ENCODE measurements at regions not wholly inside any gene's neighbourhood (a gene's known extent, or its start where the extent isn't known, plus 50 kb on each side); places are given as distances from the start of the nearest gene placed in this dataset.

- Histone ChIP-seq H4K20me1 (ENCODE audit: insufficient read depth, low read length, poor library complexity, severe bottlenecking) (no peaks in the 10 kb centered on the region), H3K9me2 (replicated peaks; ENCODE audit: low read depth, low read length) (no peaks in the 10 kb centered on the region), H3K9ac (ENCODE audit: low read depth, low read length, poor library complexity, severe bottlenecking) (no peak overlapping the region), H3K27me3 (ENCODE audit: insufficient read depth, low read length, poor library complexity, severe bottlenecking) (no peaks in the 10 kb centered on the region), H3K4me3 (ENCODE audit: low read length, poor library complexity, severe bottlenecking) (no peak overlapping the region), H3K4me1 (ENCODE audit: insufficient read depth, low read length, poor library complexity, severe bottlenecking) (no peaks in the 10 kb centered on the region), H3K4me2 (ENCODE audit: low read depth, low read length, poor library complexity, severe bottlenecking) (no peak overlapping the region), H3K9me3 (ENCODE audit: insufficient read depth, low read depth, low read length) (peaks cover 9% of the 10 kb centered on the region; the same call in 1 of the 2 replicates), H3K79me2 (ENCODE audit: insufficient read depth, low read length) (no peaks in the 10 kb centered on the region), H2AFZ (ENCODE audit: low read length) (no peak overlapping the region), H3K36me3 (ENCODE audit: insufficient read depth, low read length) (no peaks in the 10 kb centered on the region), H3F3A (ENCODE audit: low read depth) (no peaks in the 10 kb centered on the region)
- TF ChIP-seq CTCF (conservative IDR thresholded peaks at IDR 0.05; ENCODE audit: low read length): no peak
- TF ChIP-seq EZH2phosphoT487 (IDR thresholded peaks at IDR 0.05; ENCODE audit: borderline replicate concordance): no peak
These were observed 82.1 kb upstream of the BANK1 start for GRCh38 chr4:101708293-101709039.

GRCh38 chr4:101707596-101707995, 82.9 kb upstream of the BANK1 start:
- TF ChIP-seq CTCF (conservative IDR thresholded peaks at IDR 0.05; ENCODE audit: low read length) (no peak), EZH2phosphoT487 (IDR thresholded peaks at IDR 0.05; ENCODE audit: borderline replicate concordance) (no peak)
- peaks cover 9% of the 10 kb centered on the region; the same call in 1 of the 2 replicates for H3K9me3 ChIP-seq (ENCODE audit: insufficient read depth, low read depth, low read length)
- no peak overlapping the region for H3K4me3 ChIP-seq (ENCODE audit: low read length, poor library complexity, severe bottlenecking)
- no peak overlapping the region for H3K4me2 ChIP-seq (ENCODE audit: low read depth, low read length, poor library complexity, severe bottlenecking)
- H3K36me3 ChIP-seq (ENCODE audit: insufficient read depth, low read length): no peaks in the 10 kb centered on the region
- H3K79me2 ChIP-seq (ENCODE audit: insufficient read depth, low read length): no peaks in the 10 kb centered on the region
- no peak overlapping the region for H2AFZ ChIP-seq (ENCODE audit: low read length)
- no peaks in the 10 kb centered on the region for H3F3A ChIP-seq (ENCODE audit: low read depth)
- no peaks in the 10 kb centered on the region for H3K4me1 ChIP-seq (ENCODE audit: insufficient read depth, low read length, poor library complexity, severe bottlenecking)
- H3K9me2 ChIP-seq (replicated peaks; ENCODE audit: low read depth, low read length): no peaks in the 10 kb centered on the region
- H3K9ac ChIP-seq (ENCODE audit: low read depth, low read length, poor library complexity, severe bottlenecking): no peak overlapping the region
- H3K27me3 ChIP-seq (ENCODE audit: insufficient read depth, low read length, poor library complexity, severe bottlenecking): no peaks in the 10 kb centered on the region
- H4K20me1 ChIP-seq (ENCODE audit: insufficient read depth, low read length, poor library complexity, severe bottlenecking): no peaks in the 10 kb centered on the region

GRCh38 chr4:101706535-101707057, 83.9 kb upstream of the BANK1 start:
- no peaks in the 10 kb centered on the region for H4K20me1 ChIP-seq (ENCODE audit: insufficient read depth, low read length, poor library complexity, severe bottlenecking)
- no peaks in the 10 kb centered on the region for H3F3A ChIP-seq (ENCODE audit: low read depth)
- H3K79me2 ChIP-seq (ENCODE audit: insufficient read depth, low read length): no peaks in the 10 kb centered on the region
- peaks cover 9% of the 10 kb centered on the region; the same call in 1 of the 2 replicates for H3K9me3 ChIP-seq (ENCODE audit: insufficient read depth, low read depth, low read length)
- no peaks in the 10 kb centered on the region for H3K36me3 ChIP-seq (ENCODE audit: insufficient read depth, low read length)
- TF ChIP-seq EZH2phosphoT487 (IDR thresholded peaks at IDR 0.05; ENCODE audit: borderline replicate concordance) (no peak), CTCF (conservative IDR thresholded peaks at IDR 0.05; ENCODE audit: low read length) (no peak)
- H3K4me3 ChIP-seq (ENCODE audit: low read length, poor library complexity, severe bottlenecking): no peak overlapping the region
- H3K4me2 ChIP-seq (ENCODE audit: low read depth, low read length, poor library complexity, severe bottlenecking): no peak overlapping the region
- H3K4me1 ChIP-seq (ENCODE audit: insufficient read depth, low read length, poor library complexity, severe bottlenecking): no peaks in the 10 kb centered on the region
- H3K9ac ChIP-seq (ENCODE audit: low read depth, low read length, poor library complexity, severe bottlenecking): no peak overlapping the region
- no peaks in the 10 kb centered on the region for H3K9me2 ChIP-seq (replicated peaks; ENCODE audit: low read depth, low read length)
- no peak overlapping the region for H2AFZ ChIP-seq (ENCODE audit: low read length)
- H3K27me3 ChIP-seq (ENCODE audit: insufficient read depth, low read length, poor library complexity, severe bottlenecking): no peaks in the 10 kb centered on the region

Measured in Loucy (cell line).